Esophagus squamous epithelium (tissue), 4 donors: ENCODE measurements at regions not wholly inside any gene's neighbourhood (a gene's known extent, or its start where the extent isn't known, plus 50 kb on each side); places are given as distances from the start of the nearest gene placed in this dataset.

Experiments
- POLR2A ChIP-seq, 4 donors: fragments of 450-650 bp; IDR thresholded peaks; one replicate each; pipeline ENCODE4 v1.6.1; 2017; ENCODE audit warnings: antibody characterized with exemption in 4 of 4, mild to moderate bottlenecking in 4 of 4, moderate library complexity in 3 of 4
- TF ChIP-seq, protein P1 (sequence below), 6 experiments: fragments of 450-650 bp in 4 of 6; fragments of 200-600 bp in 2 of 6; sonication (generic) in 2 of 6; IDR thresholded peaks; one replicate each; pipeline ENCODE4 v1.5.1; 2016 to 2019; ENCODE audit warnings: antibody characterized with exemption in 6 of 6, mild to moderate bottlenecking in 4 of 6, moderate library complexity in 4 of 6

DNA sequence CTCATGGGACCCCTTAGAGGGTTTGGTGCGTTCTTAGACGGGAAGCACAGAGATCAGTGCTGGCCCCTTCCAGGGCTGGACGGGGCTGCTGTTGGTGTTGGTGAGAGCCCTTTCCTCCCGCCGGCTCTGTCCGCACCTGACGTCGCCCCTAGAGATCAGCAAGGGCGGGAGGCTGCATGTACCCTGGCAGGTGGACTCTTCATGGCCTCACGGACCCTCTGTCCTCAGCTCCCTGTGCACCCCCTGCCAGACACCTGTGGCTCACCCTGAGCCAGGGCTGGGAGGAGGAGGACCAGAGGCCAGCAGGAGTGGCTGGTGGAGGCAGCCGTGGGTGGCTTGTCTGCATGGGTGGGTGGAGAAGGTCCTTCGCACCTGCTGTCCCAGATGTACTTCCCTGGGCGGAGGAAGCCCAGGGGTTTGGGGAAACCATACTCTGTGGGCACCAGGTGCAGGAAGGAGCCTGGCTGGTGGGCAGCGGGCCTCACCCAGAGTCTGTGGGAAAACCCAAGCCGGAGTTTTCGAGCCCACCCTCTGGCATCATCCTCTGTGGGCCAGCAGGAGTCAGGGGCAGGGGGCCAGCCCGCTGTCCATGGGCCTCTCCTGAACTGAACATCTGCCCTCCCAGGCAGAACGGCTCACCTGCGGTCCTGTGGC is 348.6 kb downstream of the SEC14L1 start:
- TF ChIP-seq POLR2A (IDR thresholded peaks at IDR 0.05): no peak
- TF ChIP-seq, protein P1, sequence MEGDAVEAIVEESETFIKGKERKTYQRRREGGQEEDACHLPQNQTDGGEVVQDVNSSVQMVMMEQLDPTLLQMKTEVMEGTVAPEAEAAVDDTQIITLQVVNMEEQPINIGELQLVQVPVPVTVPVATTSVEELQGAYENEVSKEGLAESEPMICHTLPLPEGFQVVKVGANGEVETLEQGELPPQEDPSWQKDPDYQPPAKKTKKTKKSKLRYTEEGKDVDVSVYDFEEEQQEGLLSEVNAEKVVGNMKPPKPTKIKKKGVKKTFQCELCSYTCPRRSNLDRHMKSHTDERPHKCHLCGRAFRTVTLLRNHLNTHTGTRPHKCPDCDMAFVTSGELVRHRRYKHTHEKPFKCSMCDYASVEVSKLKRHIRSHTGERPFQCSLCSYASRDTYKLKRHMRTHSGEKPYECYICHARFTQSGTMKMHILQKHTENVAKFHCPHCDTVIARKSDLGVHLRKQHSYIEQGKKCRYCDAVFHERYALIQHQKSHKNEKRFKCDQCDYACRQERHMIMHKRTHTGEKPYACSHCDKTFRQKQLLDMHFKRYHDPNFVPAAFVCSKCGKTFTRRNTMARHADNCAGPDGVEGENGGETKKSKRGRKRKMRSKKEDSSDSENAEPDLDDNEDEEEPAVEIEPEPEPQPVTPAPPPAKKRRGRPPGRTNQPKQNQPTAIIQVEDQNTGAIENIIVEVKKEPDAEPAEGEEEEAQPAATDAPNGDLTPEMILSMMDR (IDR thresholded peaks at IDR 0.05): no peak
